ENCODE measurements at regions not wholly inside any gene's neighbourhood (a gene's known extent, or its start where the extent isn't known, plus 50 kb on each side); places are given as distances from the start of the nearest gene placed in this dataset.

- Histone ChIP-seq H3K27me3 (ENCODE audit: control insufficient read depth, insufficient read depth, low read length) (no peaks in the 10 kb centered on the region), H3K4me1 (ENCODE audit: control insufficient read depth, insufficient read depth, low read length) (peaks cover 24% of the 10 kb centered on the region), H3K36me3 (ENCODE audit: control insufficient read depth, insufficient read depth, low read length) (no peaks in the 10 kb centered on the region), H3K4me3 (ENCODE audit: low read depth in 2 of 2, low read length in 2 of 2) (peak overlapping the region; percentile 23 to 40), H3K9me3 (ENCODE audit: control insufficient read depth, insufficient read depth, low read depth, low read length) (no peaks in the 10 kb centered on the region), H3K27ac (ENCODE audit: low read length) (peak overlapping the region; percentile 97)
- no TSS peak for BruUV-seq (replicated peaks)
- DNase-seq (ENCODE audit: low read depth, low spot score) (peak; percentile 35), ATAC-seq (peak; percentile 94)
- TF ChIP-seq TCF7L2 (IDR thresholded peaks at IDR 0.05; ENCODE audit: low read depth, low read length) (peak; percentile 93), POLR2AphosphoS5 (IDR thresholded peaks at IDR 0.05; ENCODE audit: low read depth, low read length) (peak; percentile 72), SIN3A (IDR thresholded peaks at IDR 0.05; ENCODE audit: borderline replicate concordance, insufficient read depth, low read depth, low read length) (no peak)
- TF ChIP-seq, protein P1, sequence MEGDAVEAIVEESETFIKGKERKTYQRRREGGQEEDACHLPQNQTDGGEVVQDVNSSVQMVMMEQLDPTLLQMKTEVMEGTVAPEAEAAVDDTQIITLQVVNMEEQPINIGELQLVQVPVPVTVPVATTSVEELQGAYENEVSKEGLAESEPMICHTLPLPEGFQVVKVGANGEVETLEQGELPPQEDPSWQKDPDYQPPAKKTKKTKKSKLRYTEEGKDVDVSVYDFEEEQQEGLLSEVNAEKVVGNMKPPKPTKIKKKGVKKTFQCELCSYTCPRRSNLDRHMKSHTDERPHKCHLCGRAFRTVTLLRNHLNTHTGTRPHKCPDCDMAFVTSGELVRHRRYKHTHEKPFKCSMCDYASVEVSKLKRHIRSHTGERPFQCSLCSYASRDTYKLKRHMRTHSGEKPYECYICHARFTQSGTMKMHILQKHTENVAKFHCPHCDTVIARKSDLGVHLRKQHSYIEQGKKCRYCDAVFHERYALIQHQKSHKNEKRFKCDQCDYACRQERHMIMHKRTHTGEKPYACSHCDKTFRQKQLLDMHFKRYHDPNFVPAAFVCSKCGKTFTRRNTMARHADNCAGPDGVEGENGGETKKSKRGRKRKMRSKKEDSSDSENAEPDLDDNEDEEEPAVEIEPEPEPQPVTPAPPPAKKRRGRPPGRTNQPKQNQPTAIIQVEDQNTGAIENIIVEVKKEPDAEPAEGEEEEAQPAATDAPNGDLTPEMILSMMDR (IDR thresholded peaks at IDR 0.05) = no peak
- TF ChIP-seq, protein P2, sequence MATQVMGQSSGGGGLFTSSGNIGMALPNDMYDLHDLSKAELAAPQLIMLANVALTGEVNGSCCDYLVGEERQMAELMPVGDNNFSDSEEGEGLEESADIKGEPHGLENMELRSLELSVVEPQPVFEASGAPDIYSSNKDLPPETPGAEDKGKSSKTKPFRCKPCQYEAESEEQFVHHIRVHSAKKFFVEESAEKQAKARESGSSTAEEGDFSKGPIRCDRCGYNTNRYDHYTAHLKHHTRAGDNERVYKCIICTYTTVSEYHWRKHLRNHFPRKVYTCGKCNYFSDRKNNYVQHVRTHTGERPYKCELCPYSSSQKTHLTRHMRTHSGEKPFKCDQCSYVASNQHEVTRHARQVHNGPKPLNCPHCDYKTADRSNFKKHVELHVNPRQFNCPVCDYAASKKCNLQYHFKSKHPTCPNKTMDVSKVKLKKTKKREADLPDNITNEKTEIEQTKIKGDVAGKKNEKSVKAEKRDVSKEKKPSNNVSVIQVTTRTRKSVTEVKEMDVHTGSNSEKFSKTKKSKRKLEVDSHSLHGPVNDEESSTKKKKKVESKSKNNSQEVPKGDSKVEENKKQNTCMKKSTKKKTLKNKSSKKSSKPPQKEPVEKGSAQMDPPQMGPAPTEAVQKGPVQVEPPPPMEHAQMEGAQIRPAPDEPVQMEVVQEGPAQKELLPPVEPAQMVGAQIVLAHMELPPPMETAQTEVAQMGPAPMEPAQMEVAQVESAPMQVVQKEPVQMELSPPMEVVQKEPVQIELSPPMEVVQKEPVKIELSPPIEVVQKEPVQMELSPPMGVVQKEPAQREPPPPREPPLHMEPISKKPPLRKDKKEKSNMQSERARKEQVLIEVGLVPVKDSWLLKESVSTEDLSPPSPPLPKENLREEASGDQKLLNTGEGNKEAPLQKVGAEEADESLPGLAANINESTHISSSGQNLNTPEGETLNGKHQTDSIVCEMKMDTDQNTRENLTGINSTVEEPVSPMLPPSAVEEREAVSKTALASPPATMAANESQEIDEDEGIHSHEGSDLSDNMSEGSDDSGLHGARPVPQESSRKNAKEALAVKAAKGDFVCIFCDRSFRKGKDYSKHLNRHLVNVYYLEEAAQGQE (IDR thresholded peaks at IDR 0.05; ENCODE audit: insufficient read depth in 1 of 2, low read depth in 2 of 2, low read length in 1 of 2) = no peak
- intact Hi-C loops (cut with micrococcal nuclease; ENCODE audit: unreplicated experiment) (loop anchor here (5.0 kb wide), 1 partner anchor 369 kb away; no protein-coding TSS in a partner anchor), in situ Hi-C loops (cut with HindIII; ENCODE audit: low pct_unique_long_range_greater_than_20kb, low sequenced_read_pairs) (no loop called here)
- CTCF ChIA-PET = no interaction called here
- POLR2A ChIA-PET = interaction anchor here (0.7 kb wide), 1 partner anchor 203 kb away, joined by 3 read pairs; no protein-coding TSS in a partner anchor
These were observed 381.5 kb downstream of the TFAP2A start for GRCh38 chr6:10033223-10033829.

DNA sequence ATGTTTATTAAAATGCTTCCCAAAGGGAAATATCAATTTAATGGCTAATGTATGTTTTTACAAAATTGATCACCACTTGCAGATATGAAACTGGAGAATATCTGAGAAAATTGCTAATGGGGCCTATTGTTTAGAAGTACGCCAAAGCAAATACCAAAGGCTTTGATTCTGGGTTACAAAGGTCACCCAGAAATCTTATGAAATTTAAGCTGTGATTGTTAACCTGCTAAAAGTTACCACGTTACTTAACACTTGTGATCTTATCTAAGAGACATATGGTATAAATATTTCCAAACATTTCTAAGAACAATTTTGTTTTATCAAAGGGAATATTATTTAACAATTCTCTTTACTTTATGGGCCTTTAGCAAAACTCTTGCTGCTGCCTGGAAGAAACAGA is 383.3 kb downstream of the TFAP2A start:
- Histone ChIP-seq H3K27ac (ENCODE audit: low read length) (peak overlapping the region; percentile 97), H3K4me1 (ENCODE audit: control insufficient read depth, insufficient read depth, low read length) (peaks cover 24% of the 10 kb centered on the region), H3K4me3 (ENCODE audit: low read depth in 2 of 2, low read length in 2 of 2) (no peak overlapping the region), H3K27me3 (ENCODE audit: control insufficient read depth, insufficient read depth, low read length) (no peaks in the 10 kb centered on the region), H3K36me3 (ENCODE audit: control insufficient read depth, insufficient read depth, low read length) (no peaks in the 10 kb centered on the region), H3K9me3 (ENCODE audit: control insufficient read depth, insufficient read depth, low read depth, low read length) (no peaks in the 10 kb centered on the region)
- ChIA-PET CTCF (no interaction called here), POLR2A (no interaction called here)
- in situ Hi-C loops (cut with HindIII; ENCODE audit: low pct_unique_long_range_greater_than_20kb, low sequenced_read_pairs) (no loop called here), intact Hi-C loops (cut with micrococcal nuclease; ENCODE audit: unreplicated experiment) (loop anchor here (5.0 kb wide), 1 partner anchor 371 kb away; no protein-coding TSS in a partner anchor)
- DNase-seq (ENCODE audit: low read depth, low spot score) (no peak), ATAC-seq (no peak)
- BruUV-seq (replicated peaks) = no TSS peak
- TF ChIP-seq, protein P1 (IDR thresholded peaks at IDR 0.05) = no peak
- TF ChIP-seq TCF7L2 (IDR thresholded peaks at IDR 0.05; ENCODE audit: low read depth, low read length) (no peak), POLR2AphosphoS5 (IDR thresholded peaks at IDR 0.05; ENCODE audit: low read depth, low read length) (no peak), SIN3A (IDR thresholded peaks at IDR 0.05; ENCODE audit: borderline replicate concordance, insufficient read depth, low read depth, low read length) (no peak)
- TF ChIP-seq, protein P2 (IDR thresholded peaks at IDR 0.05; ENCODE audit: insufficient read depth in 1 of 2, low read depth in 2 of 2, low read length in 1 of 2) = no peak

Measured in Panc1 (cell line).